ENCODE measurements at regions not wholly inside any gene's neighbourhood (a gene's known extent, or its start where the extent isn't known, plus 50 kb on each side); places are given as distances from the start of the nearest gene placed in this dataset.

GRCh38 chr4:115906428-115906827, 793.0 kb upstream of the NDST4 start:
- TF ChIP-seq CTCF (IDR thresholded peaks at IDR 0.05; ENCODE audit: borderline replicate concordance, insufficient read depth, low read depth, low read length), result no peak
- no peak overlapping the region for H3K4me3 ChIP-seq (ENCODE audit: low read depth, low read length)

GRCh38 chr4:115883847-115884246, 770.4 kb upstream of the NDST4 start:
- no peak for TF ChIP-seq CTCF (IDR thresholded peaks at IDR 0.05; ENCODE audit: borderline replicate concordance, insufficient read depth, low read depth, low read length)
- H3K4me3 ChIP-seq (ENCODE audit: low read depth, low read length), result no peak overlapping the region

GRCh38 chr4:115883231-115883630, 769.8 kb upstream of the NDST4 start:
- H3K4me3 ChIP-seq (ENCODE audit: low read depth, low read length), result no peak overlapping the region
- no peak for TF ChIP-seq CTCF (IDR thresholded peaks at IDR 0.05; ENCODE audit: borderline replicate concordance, insufficient read depth, low read depth, low read length)

GRCh38 chr4:115873048-115873447, 759.6 kb upstream of the NDST4 start:
- TF ChIP-seq CTCF (IDR thresholded peaks at IDR 0.05; ENCODE audit: borderline replicate concordance, insufficient read depth, low read depth, low read length), result peak; percentile 25; the same call in 1 of the 2 replicates
- H3K4me3 ChIP-seq (ENCODE audit: low read depth, low read length), result no peak overlapping the region

GRCh38 chr4:115871596-115871995, 758.2 kb upstream of the NDST4 start:
- no peak for TF ChIP-seq CTCF (IDR thresholded peaks at IDR 0.05; ENCODE audit: borderline replicate concordance, insufficient read depth, low read depth, low read length)
- no peak overlapping the region for H3K4me3 ChIP-seq (ENCODE audit: low read depth, low read length)

- no peak overlapping the region for H3K4me3 ChIP-seq (ENCODE audit: low read depth, low read length)
- TF ChIP-seq CTCF (IDR thresholded peaks at IDR 0.05; ENCODE audit: borderline replicate concordance, insufficient read depth, low read depth, low read length), result no peak
Measured at GRCh38 chr4:115866364-115866896, 753.0 kb upstream of the NDST4 start.

GRCh38 chr4:115865736-115866135, 752.3 kb upstream of the NDST4 start:
- H3K4me3 ChIP-seq (ENCODE audit: low read depth, low read length), result no peak overlapping the region
- TF ChIP-seq CTCF (IDR thresholded peaks at IDR 0.05; ENCODE audit: borderline replicate concordance, insufficient read depth, low read depth, low read length), result no peak

All from GM12875 (cell line).